Uterus (tissue), 2 donors: ENCODE measurements at regions not wholly inside any gene's neighbourhood (a gene's known extent, or its start where the extent isn't known, plus 50 kb on each side); places are given as distances from the start of the nearest gene placed in this dataset.

Experiments used
- CTCF ChIP-seq, 4 experiments: fragments of 200-600 bp in 2 of 4; fragments of 450-650 bp in 2 of 4; sonication (generic) in 2 of 4; IDR thresholded peaks; one replicate each; pipeline ENCODE4 v1.5.1; 2016 to 2019; ENCODE audit warnings: antibody characterized with exemption in 4 of 4, mild to moderate bottlenecking in 2 of 4, moderate library complexity in 1 of 4
- POLR2A ChIP-seq, 2 donors: fragments of 450-650 bp; IDR thresholded peaks; one replicate each; pipeline ENCODE4 v1.6.1; 2016; ENCODE audit warnings: antibody characterized with exemption in 2 of 2, mild to moderate bottlenecking in 1 of 2, moderate library complexity in 1 of 2

- no peak for TF ChIP-seq POLR2A (IDR thresholded peaks at IDR 0.05)
- no peak for TF ChIP-seq CTCF (IDR thresholded peaks at IDR 0.05)
Observed at GRCh38 chr3:82274897-82275296, 513.5 kb upstream of the GBE1 start.
